ENCODE measurements at regions not wholly inside any gene's neighbourhood (a gene's known extent, or its start where the extent isn't known, plus 50 kb on each side); places are given as distances from the start of the nearest gene placed in this dataset.

DNA sequence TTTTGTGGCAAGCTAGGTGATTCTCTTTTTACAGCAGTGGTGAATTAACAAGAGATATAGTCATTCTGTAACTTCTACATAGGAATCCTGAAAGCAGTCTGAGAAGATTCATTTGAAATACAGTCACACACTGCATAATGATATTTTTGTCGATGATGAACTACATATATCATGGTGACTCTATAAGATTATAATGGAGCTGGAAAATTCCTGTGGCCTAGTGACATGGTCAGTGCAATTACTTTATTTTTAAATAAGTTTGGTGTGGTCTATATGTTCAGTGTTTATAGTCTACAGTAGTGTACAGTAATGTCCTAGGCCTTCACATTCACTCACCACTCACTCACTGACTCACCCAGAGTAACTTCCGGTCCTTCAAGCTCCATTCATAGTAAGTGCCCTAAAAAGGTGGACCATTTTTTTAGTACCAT, 511.4 kb upstream of the MCTP2 start:
- Histone ChIP-seq H2AK5ac (ENCODE audit: low read length, severe bottlenecking) (no peak overlapping the region), H3K27ac (ENCODE audit: low read length, poor library complexity, severe bottlenecking) (no peak overlapping the region), H2BK120ac (ENCODE audit: low read depth, low read length) (no peak overlapping the region), H3K9me3 (ENCODE audit: control insufficient read depth, low read length) (peaks cover 6% of the 10 kb centered on the region), H3K79me1 (replicated peaks; ENCODE audit: low read length, poor library complexity, severe bottlenecking) (no peaks in the 10 kb centered on the region), H3K18ac (ENCODE audit: low read depth in 1 of 2, low read length in 2 of 2) (no peak overlapping the region), H4K91ac (ENCODE audit: low read length) (no peak overlapping the region), H3K14ac (ENCODE audit: low read length in 2 of 2) (no peak overlapping the region), H3K9ac (ENCODE audit: low read length) (no peak overlapping the region), H3K4me2 (ENCODE audit: low read length, poor library complexity, severe bottlenecking) (no peak overlapping the region), H3K4me3 (ENCODE audit: insufficient read depth in 1 of 2, low read depth in 1 of 2, low read length in 2 of 2) (no peak overlapping the region), H3K4me1 (ENCODE audit: control insufficient read depth, insufficient read depth, low read depth, low read length) (no peaks in the 10 kb centered on the region), H3K27me3 (ENCODE audit: control insufficient read depth in 1 of 2, insufficient read depth in 1 of 2, low read length in 2 of 2) (no peaks in the 10 kb centered on the region), H2AFZ (ENCODE audit: low read depth, low read length) (no peak overlapping the region), H2BK5ac (ENCODE audit: low read depth, low read length, poor library complexity, severe bottlenecking) (no peak overlapping the region), H2BK15ac (ENCODE audit: low read depth, poor library complexity, severe bottlenecking) (no peak overlapping the region), H3K23ac (ENCODE audit: low read length in 2 of 2) (no peak overlapping the region), H3K36me3 (ENCODE audit: control insufficient read depth in 1 of 2, insufficient read depth in 2 of 2, low read depth in 1 of 2, low read length in 2 of 2) (no peaks in the 10 kb centered on the region), H4K8ac (ENCODE audit: low read length) (no peak overlapping the region), H2BK12ac (ENCODE audit: low read length in 2 of 2) (no peak overlapping the region), H3K4ac (ENCODE audit: low read depth in 1 of 2, low read length in 2 of 2) (no peak overlapping the region)
- DNase-seq, result no peak
- 83% methylated on average over 2 of the region's 2 CpGs for WGBS

DNA sequence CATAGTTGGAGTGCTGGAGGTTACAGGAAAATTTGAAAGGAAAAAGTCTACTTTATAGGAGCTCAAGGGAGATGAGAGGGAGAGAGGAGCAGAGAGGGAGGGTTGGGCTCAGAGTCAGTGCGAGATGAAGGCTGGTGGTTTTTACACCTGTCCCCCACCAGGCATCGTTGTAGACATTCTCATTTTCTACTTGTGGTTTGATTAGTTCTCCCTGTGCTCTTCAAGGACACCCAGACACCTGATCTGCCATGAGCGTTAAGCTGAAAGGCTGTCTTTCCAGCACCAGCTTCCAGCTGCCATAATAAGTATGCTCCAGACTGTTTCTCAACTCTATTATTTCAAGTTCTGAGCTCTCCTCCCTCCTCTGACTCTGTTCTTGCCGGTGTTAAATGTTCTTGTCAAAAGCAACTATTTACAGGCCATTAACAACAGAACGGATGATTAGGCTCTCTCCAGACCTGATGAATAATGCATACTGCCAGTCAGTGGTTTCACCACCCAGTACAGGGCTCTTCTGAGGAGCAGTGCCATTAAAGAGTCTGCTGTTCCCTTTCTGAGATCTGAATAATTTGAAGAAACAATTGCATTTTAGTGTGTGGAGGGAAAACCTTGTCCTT, 514.6 kb upstream of the MCTP2 start:
- Histone ChIP-seq H3K27ac (ENCODE audit: low read length, poor library complexity, severe bottlenecking) (no peak overlapping the region), H3K79me1 (replicated peaks; ENCODE audit: low read length, poor library complexity, severe bottlenecking) (no peaks in the 10 kb centered on the region), H3K9ac (ENCODE audit: low read length) (no peak overlapping the region), H4K8ac (ENCODE audit: low read length) (no peak overlapping the region), H2AFZ (ENCODE audit: low read depth, low read length) (no peak overlapping the region), H2BK15ac (ENCODE audit: low read depth, poor library complexity, severe bottlenecking) (no peak overlapping the region), H3K9me3 (ENCODE audit: control insufficient read depth, low read length) (peaks cover 6% of the 10 kb centered on the region), H3K4me3 (ENCODE audit: insufficient read depth in 1 of 2, low read depth in 1 of 2, low read length in 2 of 2) (no peak overlapping the region), H2BK120ac (ENCODE audit: low read depth, low read length) (no peak overlapping the region), H2AK5ac (ENCODE audit: low read length, severe bottlenecking) (no peak overlapping the region), H3K4me1 (ENCODE audit: control insufficient read depth, insufficient read depth, low read depth, low read length) (no peaks in the 10 kb centered on the region), H2BK12ac (ENCODE audit: low read length in 2 of 2) (no peak overlapping the region), H3K14ac (ENCODE audit: low read length in 2 of 2) (no peak overlapping the region), H3K4me2 (ENCODE audit: low read length, poor library complexity, severe bottlenecking) (no peak overlapping the region), H3K4ac (ENCODE audit: low read depth in 1 of 2, low read length in 2 of 2) (no peak overlapping the region), H3K36me3 (ENCODE audit: control insufficient read depth in 1 of 2, insufficient read depth in 2 of 2, low read depth in 1 of 2, low read length in 2 of 2) (no peaks in the 10 kb centered on the region), H3K23ac (ENCODE audit: low read length in 2 of 2) (no peak overlapping the region), H4K91ac (ENCODE audit: low read length) (no peak overlapping the region), H3K27me3 (ENCODE audit: control insufficient read depth in 1 of 2, insufficient read depth in 1 of 2, low read length in 2 of 2) (no peaks in the 10 kb centered on the region), H2BK5ac (ENCODE audit: low read depth, low read length, poor library complexity, severe bottlenecking) (no peak overlapping the region), H3K18ac (ENCODE audit: low read depth in 1 of 2, low read length in 2 of 2) (no peak overlapping the region)
- no peak for DNase-seq
- 41% methylated on average over 5 of the region's 5 CpGs for WGBS

DNA sequence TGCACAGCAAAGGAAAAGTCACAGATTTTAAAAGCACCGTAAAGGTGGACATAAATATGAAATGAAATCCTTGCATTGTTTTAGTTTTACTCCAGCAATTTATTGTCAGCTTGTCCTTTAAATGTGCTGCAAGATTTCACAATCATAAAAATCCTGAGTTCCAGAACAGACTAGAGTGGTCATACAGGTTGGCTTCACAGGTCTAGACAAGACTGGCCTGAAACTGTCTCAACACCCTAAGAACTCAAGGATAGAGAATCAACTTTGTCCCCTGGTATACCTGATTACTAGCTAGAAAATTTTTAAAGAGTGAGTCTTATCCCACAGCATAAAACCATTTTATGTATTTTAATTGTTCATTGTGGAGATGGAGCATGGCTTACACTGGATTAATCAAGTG, 521.7 kb upstream of the MCTP2 start:
- no peak overlapping the region for H2BK12ac ChIP-seq (ENCODE audit: low read length in 2 of 2)
- H3K27me3 ChIP-seq (ENCODE audit: control insufficient read depth in 1 of 2, insufficient read depth in 1 of 2, low read length in 2 of 2), result no peaks in the 10 kb centered on the region
- no peaks in the 10 kb centered on the region for H3K36me3 ChIP-seq (ENCODE audit: control insufficient read depth in 1 of 2, insufficient read depth in 2 of 2, low read depth in 1 of 2, low read length in 2 of 2)
- no peak overlapping the region for H4K91ac ChIP-seq (ENCODE audit: low read length)
- H2BK5ac ChIP-seq (ENCODE audit: low read depth, low read length, poor library complexity, severe bottlenecking), result no peak overlapping the region
- no peak overlapping the region for H2BK120ac ChIP-seq (ENCODE audit: low read depth, low read length)
- DNase-seq, result no peak
- no peak overlapping the region for H2AFZ ChIP-seq (ENCODE audit: low read depth, low read length)
- H4K8ac ChIP-seq (ENCODE audit: low read length), result no peak overlapping the region
- no peak overlapping the region for H3K4me3 ChIP-seq (ENCODE audit: insufficient read depth in 1 of 2, low read depth in 1 of 2, low read length in 2 of 2)
- no CpG with 5 or more reads among the region's 1 CpG for WGBS
- H3K23ac ChIP-seq (ENCODE audit: low read length in 2 of 2), result no peak overlapping the region
- no peaks in the 10 kb centered on the region for H3K4me1 ChIP-seq (ENCODE audit: control insufficient read depth, insufficient read depth, low read depth, low read length)
- no peak overlapping the region for H3K27ac ChIP-seq (ENCODE audit: low read length, poor library complexity, severe bottlenecking)
- H3K18ac ChIP-seq (ENCODE audit: low read depth in 1 of 2, low read length in 2 of 2), result no peak overlapping the region
- H3K9me3 ChIP-seq (ENCODE audit: control insufficient read depth, low read length), result no peaks in the 10 kb centered on the region
- no peak overlapping the region for H3K14ac ChIP-seq (ENCODE audit: low read length in 2 of 2)
- no peak overlapping the region for H2BK15ac ChIP-seq (ENCODE audit: low read depth, poor library complexity, severe bottlenecking)
- no peak overlapping the region for H3K4me2 ChIP-seq (ENCODE audit: low read length, poor library complexity, severe bottlenecking)
- H2AK5ac ChIP-seq (ENCODE audit: low read length, severe bottlenecking), result no peak overlapping the region
- no peak overlapping the region for H3K4ac ChIP-seq (ENCODE audit: low read depth in 1 of 2, low read length in 2 of 2)
- H3K79me1 ChIP-seq (replicated peaks; ENCODE audit: low read length, poor library complexity, severe bottlenecking), result no peaks in the 10 kb centered on the region
- no peak overlapping the region for H3K9ac ChIP-seq (ENCODE audit: low read length)

DNA sequence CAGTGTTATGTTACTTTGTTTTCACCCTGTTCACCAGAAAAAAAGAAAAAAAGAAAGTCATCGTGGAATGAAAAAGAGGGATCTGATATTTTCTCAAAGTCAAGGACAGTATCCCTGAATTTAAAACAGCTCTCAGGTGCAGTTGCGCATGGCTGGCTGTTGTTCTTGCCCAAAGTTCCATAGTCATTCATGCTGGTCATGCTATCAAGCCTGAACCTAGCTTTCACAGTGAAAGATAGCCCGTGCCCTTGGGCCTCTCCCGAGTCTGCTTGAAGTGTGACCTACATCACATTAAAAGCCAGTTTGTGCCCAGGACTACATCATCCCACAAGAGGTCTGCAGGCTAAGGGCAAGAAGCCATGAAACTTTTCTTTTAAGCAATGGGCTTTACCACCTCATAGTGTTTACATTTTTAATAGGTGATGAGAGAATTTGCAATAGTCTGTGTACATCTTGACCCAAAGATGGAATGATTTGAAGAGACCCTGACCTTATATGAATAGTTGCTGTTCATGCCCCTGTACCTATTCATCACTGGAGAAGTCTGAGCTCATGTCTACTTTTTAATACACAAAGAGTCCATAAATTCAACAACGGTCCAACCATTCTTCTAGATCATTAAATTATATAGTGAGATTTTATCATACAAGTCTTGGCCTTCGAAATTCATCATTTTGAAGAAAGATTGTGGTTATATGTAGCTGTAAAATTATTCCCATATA, 522.5 kb upstream of the MCTP2 start:
- Histone ChIP-seq H2BK12ac (ENCODE audit: low read length in 2 of 2) (no peak overlapping the region), H3K79me1 (replicated peaks; ENCODE audit: low read length, poor library complexity, severe bottlenecking) (no peaks in the 10 kb centered on the region), H3K4me2 (ENCODE audit: low read length, poor library complexity, severe bottlenecking) (no peak overlapping the region), H3K9me3 (ENCODE audit: control insufficient read depth, low read length) (no peaks in the 10 kb centered on the region), H3K4ac (ENCODE audit: low read depth in 1 of 2, low read length in 2 of 2) (no peak overlapping the region), H2AK5ac (ENCODE audit: low read length, severe bottlenecking) (no peak overlapping the region), H2BK5ac (ENCODE audit: low read depth, low read length, poor library complexity, severe bottlenecking) (no peak overlapping the region), H4K91ac (ENCODE audit: low read length) (no peak overlapping the region), H3K23ac (ENCODE audit: low read length in 2 of 2) (no peak overlapping the region), H3K27me3 (ENCODE audit: control insufficient read depth in 1 of 2, insufficient read depth in 1 of 2, low read length in 2 of 2) (no peaks in the 10 kb centered on the region), H3K36me3 (ENCODE audit: control insufficient read depth in 1 of 2, insufficient read depth in 2 of 2, low read depth in 1 of 2, low read length in 2 of 2) (no peaks in the 10 kb centered on the region), H3K4me3 (ENCODE audit: insufficient read depth in 1 of 2, low read depth in 1 of 2, low read length in 2 of 2) (no peak overlapping the region), H3K14ac (ENCODE audit: low read length in 2 of 2) (no peak overlapping the region), H3K27ac (ENCODE audit: low read length, poor library complexity, severe bottlenecking) (no peak overlapping the region), H3K9ac (ENCODE audit: low read length) (no peak overlapping the region), H3K4me1 (ENCODE audit: control insufficient read depth, insufficient read depth, low read depth, low read length) (no peaks in the 10 kb centered on the region), H2BK15ac (ENCODE audit: low read depth, poor library complexity, severe bottlenecking) (no peak overlapping the region), H3K18ac (ENCODE audit: low read depth in 1 of 2, low read length in 2 of 2) (no peak overlapping the region), H4K8ac (ENCODE audit: low read length) (no peak overlapping the region), H2AFZ (ENCODE audit: low read depth, low read length) (no peak overlapping the region), H2BK120ac (ENCODE audit: low read depth, low read length) (no peak overlapping the region)
- no peak for DNase-seq
- WGBS, result 87% methylated on average over 4 of the region's 6 CpGs
